ENCODE measurements at regions not wholly inside any gene's neighbourhood (a gene's known extent, or its start where the extent isn't known, plus 50 kb on each side); places are given as distances from the start of the nearest gene placed in this dataset.
"Not testable (repeated sequence)": the region's sequence is repeated elsewhere in the genome, so short reads cannot be mapped to it uniquely, and the experiment has no call there.

DNA sequence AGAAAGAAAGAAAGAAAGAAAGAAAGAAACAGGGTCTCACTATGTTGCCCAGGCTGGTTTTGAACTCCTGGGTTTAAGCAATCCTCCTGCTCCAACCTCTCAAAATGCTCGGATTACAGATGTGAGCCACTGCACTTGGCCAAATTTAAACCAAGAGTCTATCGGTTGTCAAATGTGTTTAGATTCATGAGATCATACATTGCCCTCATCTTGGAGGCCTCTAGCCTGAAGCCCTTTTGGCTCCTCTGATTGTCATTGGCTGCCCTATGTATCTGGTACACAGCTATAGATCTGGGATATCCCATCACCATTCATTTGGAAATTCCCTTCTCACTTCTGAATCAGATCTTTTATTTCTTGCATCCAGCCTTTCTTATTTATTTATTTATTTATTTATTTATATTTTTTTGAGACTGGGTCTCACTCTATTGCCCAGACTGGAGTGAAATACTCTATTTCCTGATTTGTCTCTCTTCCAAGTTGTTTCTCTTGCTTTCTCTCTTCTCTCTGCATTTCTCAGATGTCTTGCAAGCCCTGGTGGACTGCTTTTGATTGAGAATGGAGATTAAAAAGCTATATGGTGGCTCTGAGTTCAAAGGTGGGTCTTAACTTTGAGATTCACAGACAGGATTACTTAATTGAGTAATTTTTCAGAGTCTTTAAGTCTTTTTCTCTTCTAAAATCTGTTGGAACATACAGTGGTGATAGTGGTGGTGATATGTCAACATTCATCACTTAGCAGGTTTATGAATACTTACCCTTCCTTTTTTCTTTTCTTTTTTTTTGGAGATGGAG is 121.9 kb downstream of the GJA1 start:
- DNase-seq (ENCODE audit: low read depth) = no peak
- TF ChIP-seq CTCF (IDR thresholded peaks at IDR 0.05; ENCODE audit: insufficient read depth, low read depth, low read length) = no peak
- no peak overlapping the region for H3K4me3 ChIP-seq (ENCODE audit: low read depth, low read length)

DNA sequence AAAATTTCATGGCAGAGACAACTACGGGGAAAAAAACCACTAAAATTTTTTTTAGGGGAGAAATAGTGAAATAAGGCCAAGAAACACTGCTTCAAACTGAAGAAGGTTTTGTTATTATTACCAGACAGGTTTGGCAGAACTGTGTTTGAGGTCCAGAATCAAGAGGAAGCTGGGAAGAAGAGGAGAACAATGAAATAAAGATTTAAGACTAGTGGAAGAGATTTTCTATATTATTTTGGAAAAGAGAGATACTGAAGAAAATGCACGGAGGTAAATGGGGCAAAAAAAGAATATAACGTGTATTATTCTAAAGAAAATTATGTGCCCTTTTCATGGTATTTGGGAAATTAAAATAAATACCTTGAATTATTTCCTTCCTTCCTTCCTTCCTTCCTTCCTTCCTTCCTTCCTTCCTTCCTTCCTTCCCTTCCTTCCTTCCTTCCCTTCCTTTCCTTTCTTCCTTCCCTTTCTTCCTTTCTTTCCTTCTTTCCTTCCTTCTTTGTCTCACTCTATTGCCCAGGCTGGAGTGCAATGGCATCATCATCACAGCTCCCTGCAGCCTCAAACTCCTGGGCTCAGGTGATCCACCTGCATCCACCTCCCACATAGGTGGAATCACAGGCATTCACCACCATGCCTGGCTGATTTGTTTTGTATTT is 124.3 kb downstream of the GJA1 start:
- DNase-seq (ENCODE audit: low read depth) = no peak
- no peak overlapping the region for H3K4me3 ChIP-seq (ENCODE audit: low read depth, low read length)
- no peak for TF ChIP-seq CTCF (IDR thresholded peaks at IDR 0.05; ENCODE audit: insufficient read depth, low read depth, low read length)

DNA sequence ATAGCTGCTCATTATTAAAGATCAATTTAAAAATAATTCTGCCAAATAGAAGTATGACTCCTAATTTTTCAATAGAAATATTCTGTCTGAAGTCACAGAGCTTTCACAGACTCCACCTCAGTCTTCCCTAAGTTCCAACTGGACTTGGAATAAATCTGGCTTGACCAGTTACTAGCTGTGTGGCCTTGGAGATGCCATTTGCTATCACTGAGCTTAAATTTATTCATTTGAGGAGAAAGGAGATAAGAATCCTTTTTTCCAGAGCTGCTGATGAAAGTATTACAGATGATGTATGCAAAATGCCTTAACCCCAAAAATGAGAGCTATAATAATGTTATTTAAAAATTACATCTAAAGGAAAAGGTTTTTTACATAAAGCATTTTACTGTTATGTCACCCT is 125.0 kb downstream of the GJA1 start:
- H3K4me3 ChIP-seq (ENCODE audit: low read depth, low read length) = no peak overlapping the region
- TF ChIP-seq CTCF (IDR thresholded peaks at IDR 0.05; ENCODE audit: insufficient read depth, low read depth, low read length) = no peak
- no peak for DNase-seq (ENCODE audit: low read depth)

DNA sequence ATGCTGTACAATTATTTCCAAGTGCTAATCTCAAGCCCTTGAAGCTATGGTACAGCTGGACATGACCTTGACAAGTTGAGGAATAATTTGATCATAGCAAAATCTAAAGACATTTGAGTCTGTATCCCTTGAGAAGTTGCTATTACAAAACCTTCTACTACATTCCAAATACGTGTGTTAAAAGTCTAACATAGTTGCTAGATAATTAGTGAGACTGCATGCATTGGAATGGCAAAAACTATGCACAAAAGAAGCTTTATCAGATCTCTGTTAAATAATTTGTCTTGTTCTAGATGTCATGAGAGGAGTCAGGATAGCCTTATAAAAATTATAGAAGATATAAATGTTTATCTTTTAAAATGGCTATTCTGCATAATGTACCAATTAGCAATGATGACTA is 127.8 kb downstream of the GJA1 start:
- TF ChIP-seq CTCF (IDR thresholded peaks at IDR 0.05; ENCODE audit: insufficient read depth, low read depth, low read length) = no peak
- H3K4me3 ChIP-seq (ENCODE audit: low read depth, low read length) = no peak overlapping the region
- no peak for DNase-seq (ENCODE audit: low read depth)

DNA sequence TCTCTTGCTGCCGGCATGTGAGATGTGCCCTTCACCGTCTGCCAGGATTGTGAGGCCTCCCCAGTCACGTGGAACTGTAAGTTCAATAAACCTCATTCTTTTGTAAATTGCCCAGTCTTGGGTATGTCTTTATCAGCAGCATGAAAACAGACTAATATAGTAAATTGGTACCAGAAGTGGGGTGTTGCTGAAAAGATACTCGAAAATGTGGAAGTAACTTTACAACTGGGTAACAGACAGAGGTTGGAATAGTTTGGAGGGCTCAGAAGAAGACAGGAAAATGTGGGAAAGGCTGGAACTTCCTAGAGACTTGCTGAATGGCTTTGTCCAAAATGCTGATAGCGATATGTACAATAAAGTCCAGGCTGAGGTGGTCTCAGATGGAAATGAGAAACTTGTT is 129.1 kb downstream of the GJA1 start:
- not testable (repeated sequence) for H3K4me3 ChIP-seq (ENCODE audit: low read depth, low read length); DNase-seq (ENCODE audit: low read depth)

DNA sequence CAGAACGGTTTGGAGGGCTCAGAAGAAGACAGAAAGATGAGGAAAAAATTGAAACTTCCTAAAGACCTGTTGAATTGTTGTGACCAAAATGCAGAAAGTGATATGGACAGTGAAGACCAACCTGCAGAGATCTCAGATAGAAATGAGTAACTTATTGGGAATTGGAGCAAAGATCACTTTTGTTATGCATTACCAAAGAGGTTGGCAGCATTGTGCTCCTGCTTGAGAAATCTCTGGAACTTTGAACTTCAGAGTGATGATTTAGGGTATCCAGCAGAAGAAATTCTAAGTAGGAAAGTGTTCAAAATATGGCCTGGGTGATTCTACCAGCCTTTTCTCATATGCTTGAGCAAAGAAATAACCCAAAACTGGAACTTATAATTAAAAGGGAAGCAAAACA is 136.0 kb downstream of the GJA1 start:
- no peak for TF ChIP-seq CTCF (IDR thresholded peaks at IDR 0.05; ENCODE audit: insufficient read depth, low read depth, low read length)
- no peak overlapping the region for H3K4me3 ChIP-seq (ENCODE audit: low read depth, low read length)
- no peak for DNase-seq (ENCODE audit: low read depth)

- DNase-seq (ENCODE audit: low read depth) = peak; percentile 65
Measured at GRCh38 chr6:121573481-121573880, 138.0 kb downstream of the GJA1 start.

More at GRCh38 chr6:121573481-121573880, 138.0 kb downstream of the GJA1 start:
- H3K4me3 ChIP-seq (ENCODE audit: low read depth, low read length) = no peak overlapping the region
- TF ChIP-seq CTCF (IDR thresholded peaks at IDR 0.05; ENCODE audit: insufficient read depth, low read depth, low read length) = no peak
